ENCODE measurements at regions not wholly inside any gene's neighbourhood (a gene's known extent, or its start where the extent isn't known, plus 50 kb on each side); places are given as distances from the start of the nearest gene placed in this dataset.
"Not testable (repeated sequence)": the region's sequence is repeated elsewhere in the genome, so short reads cannot be mapped to it uniquely, and the experiment has no call there.

DNA sequence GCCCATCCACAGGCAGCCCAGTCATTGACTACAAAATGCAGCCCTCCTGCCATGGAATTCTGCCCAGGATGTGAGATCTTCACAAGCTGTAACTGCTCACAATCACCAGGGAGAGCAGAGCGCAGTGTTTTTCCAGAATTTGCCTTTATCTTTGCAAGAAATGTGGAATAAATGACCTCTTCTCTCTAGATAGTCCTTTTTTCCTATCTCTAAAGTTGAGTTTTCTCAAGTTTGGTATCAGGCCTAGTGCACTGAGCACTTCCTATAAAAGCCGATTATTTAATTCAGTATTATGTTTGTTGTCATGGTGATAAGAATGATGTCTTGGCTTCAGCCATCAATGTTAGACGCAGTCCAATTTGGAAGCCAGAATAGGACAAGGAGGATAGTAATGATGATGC, 246.9 kb upstream of the IRF2BP2 start:
- Histone ChIP-seq H3K27me3 (ENCODE audit: control insufficient read depth, insufficient read depth, low read length) (no peaks in the 10 kb centered on the region), H3K4me3 (ENCODE audit: low read length) (no peak overlapping the region), H3K9ac (ENCODE audit: low read length) (no peak overlapping the region), H3K27ac (ENCODE audit: low read length) (no peak overlapping the region), H3K36me3 (ENCODE audit: control insufficient read depth, low read depth, low read length) (no peaks in the 10 kb centered on the region), H3K9me3 (ENCODE audit: control insufficient read depth, low read depth, low read length) (no peaks in the 10 kb centered on the region), H3K4me1 (ENCODE audit: control insufficient read depth, low read depth, low read length) (no peaks in the 10 kb centered on the region)

- Histone ChIP-seq H3K9me3 (ENCODE audit: control insufficient read depth, low read depth, low read length) (no peaks in the 10 kb centered on the region), H3K4me3 (ENCODE audit: low read length) (no peak overlapping the region), H3K27ac (ENCODE audit: low read length) (no peak overlapping the region), H3K27me3 (ENCODE audit: control insufficient read depth, insufficient read depth, low read length) (no peaks in the 10 kb centered on the region), H3K4me1 (ENCODE audit: control insufficient read depth, low read depth, low read length) (no peaks in the 10 kb centered on the region), H3K36me3 (ENCODE audit: control insufficient read depth, low read depth, low read length) (no peaks in the 10 kb centered on the region), H3K9ac (ENCODE audit: low read length) (no peak overlapping the region)
These were observed 245.9 kb upstream of the IRF2BP2 start for GRCh38 chr1:234855851-234856250.

GRCh38 chr1:234854645-234855039, 244.7 kb upstream of the IRF2BP2 start:
- H3K4me1 ChIP-seq (ENCODE audit: control insufficient read depth, low read depth, low read length) = no peaks in the 10 kb centered on the region
- H3K27me3 ChIP-seq (ENCODE audit: control insufficient read depth, insufficient read depth, low read length) = no peaks in the 10 kb centered on the region
- H3K4me3 ChIP-seq (ENCODE audit: low read length) = no peak overlapping the region
- no peaks in the 10 kb centered on the region for H3K36me3 ChIP-seq (ENCODE audit: control insufficient read depth, low read depth, low read length)
- no peaks in the 10 kb centered on the region for H3K9me3 ChIP-seq (ENCODE audit: control insufficient read depth, low read depth, low read length)
- no peak overlapping the region for H3K27ac ChIP-seq (ENCODE audit: low read length)
- no peak overlapping the region for H3K9ac ChIP-seq (ENCODE audit: low read length)

- Histone ChIP-seq H3K9me3 (ENCODE audit: control insufficient read depth, low read depth, low read length) (no peaks in the 10 kb centered on the region), H3K4me3 (ENCODE audit: low read length) (no peak overlapping the region), H3K27ac (ENCODE audit: low read length) (no peak overlapping the region), H3K27me3 (ENCODE audit: control insufficient read depth, insufficient read depth, low read length) (no peaks in the 10 kb centered on the region), H3K9ac (ENCODE audit: low read length) (no peak overlapping the region), H3K4me1 (ENCODE audit: control insufficient read depth, low read depth, low read length) (no peaks in the 10 kb centered on the region), H3K36me3 (ENCODE audit: control insufficient read depth, low read depth, low read length) (no peaks in the 10 kb centered on the region)
These were observed 244.1 kb upstream of the IRF2BP2 start for GRCh38 chr1:234853906-234854644.

DNA sequence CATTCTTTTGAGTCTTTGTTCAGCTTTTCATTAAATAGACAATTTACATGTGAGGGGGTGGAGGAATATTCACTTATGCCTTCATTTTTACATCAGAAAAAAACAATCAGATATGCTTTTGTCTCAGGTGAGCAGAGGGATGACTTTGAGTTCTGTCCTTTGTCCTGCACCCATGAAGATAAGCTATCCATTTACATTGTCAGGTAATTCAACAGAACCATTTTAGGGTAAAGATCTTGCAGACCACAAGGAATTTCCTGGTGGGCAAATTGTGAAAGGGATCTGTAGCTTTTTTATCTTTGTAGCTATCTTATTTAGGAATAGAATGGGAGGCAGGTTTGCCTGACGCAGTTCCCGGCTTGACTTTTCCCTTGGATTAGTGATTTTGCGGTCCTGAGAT, 242.7 kb upstream of the IRF2BP2 start:
- no peak overlapping the region for H3K27ac ChIP-seq (ENCODE audit: low read length)
- H3K4me3 ChIP-seq (ENCODE audit: low read length) = no peak overlapping the region
- H3K27me3 ChIP-seq (ENCODE audit: control insufficient read depth, insufficient read depth, low read length) = no peaks in the 10 kb centered on the region
- H3K9me3 ChIP-seq (ENCODE audit: control insufficient read depth, low read depth, low read length) = no peaks in the 10 kb centered on the region
- no peak overlapping the region for H3K9ac ChIP-seq (ENCODE audit: low read length)
- no peaks in the 10 kb centered on the region for H3K4me1 ChIP-seq (ENCODE audit: control insufficient read depth, low read depth, low read length)
- H3K36me3 ChIP-seq (ENCODE audit: control insufficient read depth, low read depth, low read length) = no peaks in the 10 kb centered on the region

GRCh38 chr1:234851450-234852438, 241.8 kb upstream of the IRF2BP2 start:
- no peaks in the 10 kb centered on the region for H3K9me3 ChIP-seq (ENCODE audit: control insufficient read depth, low read depth, low read length)
- no peak overlapping the region for H3K27ac ChIP-seq (ENCODE audit: low read length)
- H3K4me1 ChIP-seq (ENCODE audit: control insufficient read depth, low read depth, low read length) = no peaks in the 10 kb centered on the region
- H3K36me3 ChIP-seq (ENCODE audit: control insufficient read depth, low read depth, low read length) = no peaks in the 10 kb centered on the region
- no peaks in the 10 kb centered on the region for H3K27me3 ChIP-seq (ENCODE audit: control insufficient read depth, insufficient read depth, low read length)
- no peak overlapping the region for H3K9ac ChIP-seq (ENCODE audit: low read length)
- no peak overlapping the region for H3K4me3 ChIP-seq (ENCODE audit: low read length)

GRCh38 chr1:234849832-234850231, 239.9 kb upstream of the IRF2BP2 start:
- Histone ChIP-seq H3K4me3 (ENCODE audit: low read length) (no peak overlapping the region), H3K9me3 (ENCODE audit: control insufficient read depth, low read depth, low read length) (no peaks in the 10 kb centered on the region), H3K4me1 (ENCODE audit: control insufficient read depth, low read depth, low read length) (no peaks in the 10 kb centered on the region), H3K36me3 (ENCODE audit: control insufficient read depth, low read depth, low read length) (no peaks in the 10 kb centered on the region), H3K27ac (ENCODE audit: low read length) (no peak overlapping the region), H3K27me3 (ENCODE audit: control insufficient read depth, insufficient read depth, low read length) (no peaks in the 10 kb centered on the region), H3K9ac (ENCODE audit: low read length) (no peak overlapping the region)

DNA sequence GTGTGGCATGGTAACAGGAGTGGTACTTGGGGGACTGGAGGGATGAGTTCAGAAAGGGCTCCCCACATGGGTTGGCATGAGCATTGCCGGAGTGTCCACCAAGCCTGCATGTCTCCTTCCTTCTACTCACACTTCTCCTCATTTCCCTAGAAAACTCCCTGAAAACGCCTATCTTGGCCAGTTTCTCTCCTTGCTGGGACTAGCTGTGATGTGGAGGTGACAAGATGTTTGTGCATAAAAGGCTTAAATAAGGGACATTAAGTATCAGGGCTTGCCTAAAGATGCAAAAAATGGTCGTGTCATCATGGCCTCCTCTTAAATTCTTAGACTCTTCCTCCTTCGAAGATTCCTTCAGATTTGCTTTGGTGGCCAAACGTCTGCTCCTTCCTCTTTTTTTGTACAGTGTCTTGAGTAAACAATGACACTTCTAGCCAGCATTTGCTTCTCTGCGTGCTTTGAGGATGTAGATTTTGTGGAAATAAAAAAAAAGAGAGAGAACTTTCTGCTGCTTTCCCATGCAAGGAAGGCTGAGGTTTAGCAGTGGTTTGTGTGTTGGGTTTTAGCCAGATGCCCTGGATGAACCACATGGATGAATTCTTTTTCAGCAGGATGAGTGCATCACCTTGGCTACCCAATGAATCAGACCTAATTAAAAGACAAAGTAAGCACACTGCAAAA, 239.1 kb upstream of the IRF2BP2 start:
- H3K27me3 ChIP-seq (ENCODE audit: control insufficient read depth, insufficient read depth, low read length) = no peaks in the 10 kb centered on the region
- no peak overlapping the region for H3K9ac ChIP-seq (ENCODE audit: low read length)
- H3K4me3 ChIP-seq (ENCODE audit: low read length) = no peak overlapping the region
- no peaks in the 10 kb centered on the region for H3K9me3 ChIP-seq (ENCODE audit: control insufficient read depth, low read depth, low read length)
- H3K4me1 ChIP-seq (ENCODE audit: control insufficient read depth, low read depth, low read length) = no peaks in the 10 kb centered on the region
- no peak overlapping the region for H3K27ac ChIP-seq (ENCODE audit: low read length)
- H3K36me3 ChIP-seq (ENCODE audit: control insufficient read depth, low read depth, low read length) = no peaks in the 10 kb centered on the region

- H3K27ac ChIP-seq (ENCODE audit: low read length); H3K4me1 ChIP-seq (ENCODE audit: control insufficient read depth, low read depth, low read length); H3K9me3 ChIP-seq (ENCODE audit: control insufficient read depth, low read depth, low read length): not testable (repeated sequence)
These were observed 236.8 kb upstream of the IRF2BP2 start for GRCh38 chr1:234846813-234847212.

DNA sequence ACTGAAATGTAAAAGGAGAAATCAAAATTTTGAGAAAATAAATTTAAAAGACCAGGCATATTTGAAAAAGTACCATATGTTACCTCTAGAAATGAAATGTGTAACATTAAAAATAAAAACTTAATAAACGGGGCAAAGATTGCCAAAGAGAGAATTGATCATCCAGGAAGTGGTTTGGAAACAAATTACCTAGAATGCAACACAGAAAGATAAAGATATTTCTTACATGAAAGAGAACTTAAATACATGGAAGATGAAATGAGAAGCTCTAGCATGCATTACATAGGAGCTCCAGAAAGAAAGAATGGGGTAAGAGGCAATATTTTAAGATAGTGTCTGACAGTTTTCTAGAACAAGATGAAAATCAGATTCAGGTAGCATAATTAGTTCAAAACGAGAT, 235.9 kb upstream of the IRF2BP2 start:
- Histone ChIP-seq H3K9ac (ENCODE audit: low read length) (no peak overlapping the region), H3K36me3 (ENCODE audit: control insufficient read depth, low read depth, low read length) (no peaks in the 10 kb centered on the region), H3K27ac (ENCODE audit: low read length) (no peak overlapping the region), H3K4me1 (ENCODE audit: control insufficient read depth, low read depth, low read length) (no peaks in the 10 kb centered on the region), H3K4me3 (ENCODE audit: low read length) (no peak overlapping the region), H3K27me3 (ENCODE audit: control insufficient read depth, insufficient read depth, low read length) (no peaks in the 10 kb centered on the region), H3K9me3 (ENCODE audit: control insufficient read depth, low read depth, low read length) (no peaks in the 10 kb centered on the region)

More at GRCh38 chr1:234846813-234847212, 236.8 kb upstream of the IRF2BP2 start:
- H3K27me3 ChIP-seq (ENCODE audit: control insufficient read depth, insufficient read depth, low read length); H3K36me3 ChIP-seq (ENCODE audit: control insufficient read depth, low read depth, low read length); H3K9ac ChIP-seq (ENCODE audit: low read length); H3K4me3 ChIP-seq (ENCODE audit: low read length): not testable (repeated sequence)

- Histone ChIP-seq H3K9ac (ENCODE audit: low read length) (no peak overlapping the region), H3K9me3 (ENCODE audit: control insufficient read depth, low read depth, low read length) (no peaks in the 10 kb centered on the region), H3K4me3 (ENCODE audit: low read length) (no peak overlapping the region), H3K36me3 (ENCODE audit: control insufficient read depth, low read depth, low read length) (no peaks in the 10 kb centered on the region), H3K27me3 (ENCODE audit: control insufficient read depth, insufficient read depth, low read length) (no peaks in the 10 kb centered on the region), H3K27ac (ENCODE audit: low read length) (no peak overlapping the region), H3K4me1 (ENCODE audit: control insufficient read depth, low read depth, low read length) (no peaks in the 10 kb centered on the region)
These were observed 235.2 kb upstream of the IRF2BP2 start for GRCh38 chr1:234845097-234845660.

All from iPS-18a (cell line).